Activated CD8-positive, alpha-beta memory T cell treated with anti-CD3 and anti-CD28 coated beads, Interleukin-2, amount 50 U/mL, for 1 hour (primary cell): ENCODE measurements at regions not wholly inside any gene's neighbourhood (a gene's known extent, or its start where the extent isn't known, plus 50 kb on each side); places are given as distances from the start of the nearest gene placed in this dataset.
A peak's percentile ranks its signal among the peaks of the same experiment; 100 is the strongest.

Experiments
- DNase-seq: peaks from one replicate; pipeline ENCODE4 v3.0.0-alpha.2; 2020; ENCODE audit errors: extremely low read depth

DNA sequence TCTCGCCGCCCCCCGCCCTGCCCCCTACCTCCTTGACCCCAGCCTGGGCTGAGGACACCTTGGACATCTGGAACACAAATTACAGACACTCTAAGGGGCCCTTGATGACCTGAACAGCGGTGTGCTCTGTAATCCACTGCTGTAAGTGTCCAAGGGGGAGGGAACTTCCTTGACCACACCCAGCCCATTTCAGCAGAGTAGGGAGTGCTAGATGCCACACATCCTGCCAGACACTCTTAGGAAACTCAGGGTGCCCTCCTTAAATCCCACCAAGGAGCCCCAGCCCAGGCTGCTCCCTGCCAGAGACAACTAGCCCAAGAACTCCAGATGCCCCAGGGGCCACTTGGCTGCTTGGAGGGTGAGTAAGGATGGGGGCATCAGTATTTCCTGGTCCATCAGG is 282.2 kb downstream of the RRAGC start:
- no peak for DNase-seq

GRCh38 chr1:38576241-38576640 is 283.3 kb downstream of the RRAGC start:
- no peak for DNase-seq

DNA sequence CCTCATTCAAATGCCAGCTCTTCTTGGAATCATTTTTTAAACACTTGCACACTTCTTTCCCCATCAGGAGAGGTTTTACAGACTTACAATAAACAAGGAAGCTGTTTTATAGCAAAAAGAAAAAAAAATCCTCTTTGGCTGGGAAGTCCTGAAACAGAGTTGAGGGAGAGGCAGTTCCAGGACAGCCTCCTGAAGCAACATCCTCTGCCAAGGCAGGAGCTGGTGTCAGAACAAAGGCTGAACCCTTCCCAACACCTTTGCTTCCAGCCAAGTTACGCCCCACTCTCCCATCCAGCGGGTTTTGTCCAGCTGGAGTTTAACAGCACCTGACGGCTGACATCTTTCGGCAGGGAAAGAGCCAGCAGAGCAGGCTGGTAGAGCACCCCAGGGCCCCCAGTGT is 287.8 kb downstream of the RRAGC start:
- no peak for DNase-seq

DNA sequence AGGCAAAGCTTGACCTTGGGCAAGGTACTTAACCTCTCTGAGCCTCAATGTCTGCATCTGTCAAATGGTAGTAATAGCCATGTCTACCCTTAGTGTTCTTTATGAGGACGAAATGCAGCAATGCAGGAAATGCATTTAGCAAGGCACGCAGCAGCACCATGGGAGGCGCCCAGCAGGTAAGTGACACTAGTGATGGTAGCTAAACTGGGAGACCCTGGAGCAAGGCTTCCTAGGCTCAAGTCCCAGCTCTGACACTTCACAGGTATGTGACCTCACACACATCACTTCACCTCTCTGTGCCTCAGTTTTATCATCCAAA is 289.0 kb downstream of the RRAGC start:
- no peak for DNase-seq

GRCh38 chr1:38569932-38570656 is 289.5 kb downstream of the RRAGC start:
- no peak for DNase-seq

DNA sequence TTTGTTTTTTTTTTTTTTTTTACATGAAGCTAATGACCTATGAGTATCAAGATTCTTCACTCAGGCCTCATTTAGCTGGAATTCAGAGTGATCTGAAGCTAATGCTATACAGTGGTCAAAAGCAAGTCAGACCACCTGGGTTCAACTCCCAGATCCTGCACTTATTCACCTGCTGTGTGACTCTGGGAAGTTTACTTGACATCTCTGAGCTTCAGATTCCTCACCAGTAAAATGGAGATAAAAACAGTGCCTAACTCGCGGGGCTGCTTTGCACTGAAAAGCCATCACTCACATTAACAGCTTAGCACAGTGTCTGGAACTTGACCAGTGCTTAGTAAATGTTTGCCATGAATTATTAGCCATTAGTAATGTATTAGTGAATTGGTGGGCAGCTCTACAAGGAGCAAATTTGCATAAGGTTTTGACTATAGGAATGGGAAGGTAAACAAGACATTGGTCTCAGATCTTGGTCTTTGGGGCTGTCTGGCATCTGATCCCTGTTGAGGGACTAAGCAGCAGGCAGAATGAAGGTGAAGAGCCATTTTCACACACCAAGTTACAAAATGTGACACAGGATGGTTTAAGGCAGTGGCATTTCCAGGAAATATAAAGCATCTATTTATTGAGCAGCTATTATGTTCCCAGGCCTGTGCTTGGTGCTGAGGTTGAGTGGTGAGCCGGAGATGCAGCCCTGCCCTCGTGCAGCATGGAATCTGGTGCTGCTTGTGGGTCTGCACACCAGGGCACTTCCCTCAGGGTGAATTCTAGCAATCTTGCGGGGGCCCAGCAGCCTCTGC is 291.3 kb downstream of the RRAGC start:
- DNase-seq: no peak

DNA sequence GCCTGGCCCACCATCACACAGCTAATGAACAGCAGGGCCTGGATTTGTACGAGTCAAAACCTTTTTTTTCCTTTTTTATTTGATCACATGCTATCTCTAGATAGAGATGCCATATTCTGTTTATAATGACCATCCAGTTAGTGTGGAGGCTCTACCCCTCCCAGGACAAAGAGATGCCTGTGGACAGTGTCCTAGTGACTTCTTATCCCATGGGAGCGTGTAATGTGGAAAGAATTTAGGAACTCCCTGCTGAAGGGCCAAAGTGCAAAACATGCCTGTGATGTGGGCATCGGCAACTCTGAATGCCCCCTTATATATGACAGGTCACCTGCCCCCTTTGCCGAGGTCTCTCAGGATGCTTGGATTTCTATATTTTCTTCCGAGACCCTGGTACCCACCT is 292.2 kb downstream of the RRAGC start:
- no peak for DNase-seq

GRCh38 chr1:38565020-38565491 is 294.5 kb downstream of the RRAGC start:
- DNase-seq: no peak

GRCh38 chr1:38563942-38564735 is 295.4 kb downstream of the RRAGC start:
- DNase-seq: no peak

DNA sequence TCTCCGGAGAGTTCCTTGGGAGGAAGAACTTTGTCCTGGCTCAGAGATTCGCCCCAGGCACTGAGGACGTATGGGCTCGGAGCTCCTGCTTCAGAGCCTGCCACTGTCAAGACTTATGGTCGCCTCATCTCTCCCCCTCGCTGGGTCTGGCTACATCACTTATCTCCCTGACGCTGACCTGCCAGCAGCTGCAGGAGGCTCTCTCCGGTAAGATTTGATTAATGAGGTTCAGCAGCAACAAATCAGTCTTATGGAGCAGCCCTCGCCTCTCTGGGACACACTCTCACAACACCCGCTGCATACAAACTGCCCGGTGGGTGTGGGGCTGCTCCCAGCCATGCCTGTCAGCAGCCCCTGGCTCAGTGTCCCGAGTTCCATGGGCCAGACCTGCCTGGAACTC is 297.8 kb downstream of the RRAGC start:
- no peak for DNase-seq

DNA sequence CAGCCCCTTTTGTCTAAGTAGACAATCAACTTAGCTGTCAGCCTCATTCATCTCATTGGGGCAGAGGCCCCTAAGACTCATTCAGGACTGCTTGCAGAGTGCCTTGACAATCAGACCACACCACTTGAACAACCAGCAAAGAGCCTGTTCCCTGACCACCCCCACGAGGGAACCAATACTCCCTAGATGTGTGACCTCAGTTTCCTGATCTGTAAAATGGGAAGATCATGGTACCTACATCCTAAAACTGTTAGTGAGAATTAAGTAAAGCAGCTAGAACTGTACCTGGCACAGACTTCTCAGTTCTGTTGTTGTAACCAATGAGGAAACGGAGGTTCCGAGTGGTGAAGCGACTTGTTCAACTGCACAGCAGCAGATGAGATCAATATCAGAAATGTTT is 298.5 kb downstream of the RRAGC start:
- DNase-seq: no peak

DNA sequence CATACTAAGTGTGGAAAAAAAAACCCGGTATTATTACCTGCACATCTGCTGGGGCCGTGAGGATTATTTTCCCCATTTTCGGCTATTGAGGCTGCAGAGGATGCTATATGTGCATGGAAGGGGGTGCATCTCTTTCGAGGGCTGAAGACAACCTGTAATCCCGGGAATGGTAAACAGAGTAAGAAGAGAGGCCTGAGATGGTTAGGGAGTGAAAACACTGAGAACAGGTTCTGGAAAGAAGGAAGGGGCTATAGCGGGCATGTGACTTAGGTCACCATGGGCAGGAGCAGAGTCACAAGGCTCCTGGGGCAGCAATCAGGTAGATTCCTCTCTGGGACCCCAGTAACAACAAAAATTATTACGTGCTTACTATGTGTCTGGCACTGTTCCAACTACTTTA is 299.1 kb downstream of the RRAGC start:
- DNase-seq: no peak

- peak; percentile 65 for DNase-seq
Measured at GRCh38 chr1:38559446-38560165, 300.0 kb downstream of the RRAGC start.

- no peak for DNase-seq
Measured at GRCh38 chr1:38558500-38559445, 300.8 kb downstream of the RRAGC start.

GRCh38 chr1:38558055-38558454 is 301.5 kb downstream of the RRAGC start:
- no peak for DNase-seq

DNA sequence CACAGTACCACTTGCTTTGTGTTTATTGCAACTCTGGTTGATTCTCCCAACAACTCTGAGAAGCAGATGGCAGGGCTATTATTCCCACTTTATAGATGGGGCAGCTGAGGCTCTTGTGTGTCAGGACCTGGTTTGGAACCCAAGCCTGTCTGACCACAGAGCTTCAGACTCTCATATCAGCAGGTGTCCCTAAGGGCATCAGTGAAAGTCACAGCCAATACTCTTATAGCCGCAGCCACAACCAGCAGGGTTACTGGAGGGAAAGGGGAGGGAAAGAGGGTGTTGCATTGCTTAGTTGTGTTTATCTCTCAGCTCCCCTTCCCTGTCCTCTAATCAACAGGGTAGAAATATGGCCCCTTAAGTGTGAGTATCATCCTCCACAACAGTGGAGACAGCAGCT is 304.0 kb downstream of the RRAGC start:
- DNase-seq: no peak

- no peak for DNase-seq
Measured at GRCh38 chr1:38555130-38555529, 304.4 kb downstream of the RRAGC start.

DNA sequence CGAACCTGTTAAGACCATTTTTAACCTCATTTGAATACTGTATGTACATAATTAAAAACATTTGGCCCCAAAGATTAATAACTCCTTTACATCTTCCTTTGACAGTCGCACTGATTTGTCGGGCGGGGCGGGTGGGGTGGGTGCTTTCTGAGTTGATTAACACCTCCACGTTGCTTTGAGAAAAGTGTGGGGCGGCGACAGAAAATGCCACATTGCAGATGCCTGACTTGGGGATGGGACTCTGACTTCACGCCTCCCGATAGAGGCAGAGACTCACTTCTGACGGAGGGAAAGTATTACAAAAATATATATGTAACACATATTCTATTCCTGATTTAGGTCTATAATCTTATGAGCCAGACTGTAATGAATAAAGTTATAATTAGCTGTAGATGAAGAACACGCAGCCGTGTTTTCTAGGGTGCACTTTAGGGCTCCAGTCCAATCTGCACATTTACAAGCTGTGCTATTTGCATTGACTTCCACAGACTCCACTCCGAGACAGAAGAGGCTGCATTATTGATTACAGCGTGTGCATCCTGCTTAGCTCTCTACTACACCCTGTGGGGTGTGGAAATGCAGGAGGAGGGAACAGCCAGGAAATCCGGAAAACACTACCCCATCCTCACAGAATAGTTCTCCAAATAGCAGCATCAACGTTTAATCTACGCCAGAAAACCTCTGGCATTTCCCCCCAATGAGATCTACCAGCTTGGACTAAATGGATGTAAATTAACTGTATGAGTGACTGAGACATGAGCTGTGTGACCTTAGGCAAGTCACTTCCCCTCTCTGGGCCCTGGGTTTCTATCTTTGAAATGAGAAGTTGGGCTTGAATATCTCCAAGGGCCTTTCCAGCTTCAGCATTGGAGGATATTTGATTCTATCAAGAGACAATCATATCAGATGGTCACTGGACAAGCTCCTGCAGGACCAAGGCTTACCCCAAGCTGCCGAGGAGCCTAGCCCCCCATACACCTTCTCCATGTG is 308.0 kb downstream of the RRAGC start:
- no peak for DNase-seq

GRCh38 chr1:38549191-38549590 is 310.4 kb downstream of the RRAGC start:
- DNase-seq: no peak

GRCh38 chr1:38547321-38547720 is 312.3 kb downstream of the RRAGC start:
- no peak for DNase-seq
